ENCODE measurements at regions not wholly inside any gene's neighbourhood (a gene's known extent, or its start where the extent isn't known, plus 50 kb on each side); places are given as distances from the start of the nearest gene placed in this dataset.
"Not testable (repeated sequence)": the region's sequence is repeated elsewhere in the genome, so short reads cannot be mapped to it uniquely, and the experiment has no call there.

- H3K4me1 ChIP-seq (ENCODE audit: control insufficient read depth, extremely low read depth, insufficient read depth, low read length): peaks cover 19% of the 10 kb centered on the region
- DNase-seq (ENCODE audit: low read depth, low spot score) (no peak), FAIRE-seq (no peak)
- H3K36me3 ChIP-seq (ENCODE audit: control insufficient read depth in 2 of 2, extremely low read depth in 1 of 2, insufficient read depth in 2 of 2, low read length in 2 of 2): no peaks in the 10 kb centered on the region
- no peak overlapping the region for H3K9ac ChIP-seq (ENCODE audit: control insufficient read depth, extremely low read depth, insufficient read depth, low read length)
- dilution Hi-C loops (cut with MboI; ENCODE audit: extremely low pct_ligation_motif_present, low sequenced_read_pairs): no loop called here
- no peaks in the 10 kb centered on the region for H3K79me2 ChIP-seq (ENCODE audit: control insufficient read depth, insufficient read depth, low read length)
- no peak overlapping the region for H3K4me2 ChIP-seq (ENCODE audit: control insufficient read depth, extremely low read depth, insufficient read depth, low read depth, low read length)
- no peaks in the 10 kb centered on the region for H3K9me3 ChIP-seq (ENCODE audit: control insufficient read depth, low read depth, low read length)
- no peak overlapping the region for H3K27ac ChIP-seq (ENCODE audit: control insufficient read depth, insufficient read depth, low read length)
- no peak for TF ChIP-seq EZH2 (IDR thresholded peaks at IDR 0.05; ENCODE audit: low read length)
- no peak for TF ChIP-seq CTCF (optimal IDR thresholded peaks at IDR 0.05 in 1 of 3, IDR thresholded peaks at IDR 0.05 in 1 of 3, conservative IDR thresholded peaks at IDR 0.05 in 1 of 3; ENCODE audit: extremely low read depth in 1 of 3, insufficient read depth in 2 of 3, low read length in 3 of 3)
- no peak overlapping the region for H2AFZ ChIP-seq (ENCODE audit: control insufficient read depth, low read length)
- no peaks in the 10 kb centered on the region for H3K9me1 ChIP-seq (ENCODE audit: control insufficient read depth, extremely low read depth, insufficient read depth, low read length)
- H3K4me3 ChIP-seq (ENCODE audit: control insufficient read depth in 2 of 3, extremely low read depth in 1 of 3, insufficient read depth in 2 of 3, low read depth in 1 of 3, low read length in 3 of 3): no peak overlapping the region
- H4K20me1 ChIP-seq (ENCODE audit: control insufficient read depth, extremely low read depth, insufficient read depth, low read length): no peaks in the 10 kb centered on the region
- H3K27me3 ChIP-seq (ENCODE audit: control insufficient read depth, extremely low read depth, insufficient read depth, low read length): no peaks in the 10 kb centered on the region
Observed at GRCh38 chr7:81294897-81295515, 376.2 kb upstream of the SEMA3C start.

GRCh38 chr7:81293806-81294205, 375.0 kb upstream of the SEMA3C start:
- H3K4me2 ChIP-seq (ENCODE audit: control insufficient read depth, extremely low read depth, insufficient read depth, low read depth, low read length): no peak overlapping the region
- dilution Hi-C loops (cut with MboI; ENCODE audit: extremely low pct_ligation_motif_present, low sequenced_read_pairs): no loop called here
- DNase-seq (ENCODE audit: low read depth, low spot score): no peak
- no peak for FAIRE-seq
- no peak overlapping the region for H3K4me3 ChIP-seq (ENCODE audit: control insufficient read depth in 2 of 3, extremely low read depth in 1 of 3, insufficient read depth in 2 of 3, low read depth in 1 of 3, low read length in 3 of 3)
- no peaks in the 10 kb centered on the region for H3K79me2 ChIP-seq (ENCODE audit: control insufficient read depth, insufficient read depth, low read length)
- H3K27me3 ChIP-seq (ENCODE audit: control insufficient read depth, extremely low read depth, insufficient read depth, low read length): no peaks in the 10 kb centered on the region
- no peaks in the 10 kb centered on the region for H3K36me3 ChIP-seq (ENCODE audit: control insufficient read depth in 2 of 2, extremely low read depth in 1 of 2, insufficient read depth in 2 of 2, low read length in 2 of 2)
- no peak overlapping the region for H2AFZ ChIP-seq (ENCODE audit: control insufficient read depth, low read length)
- peaks cover 7% of the 10 kb centered on the region for H3K4me1 ChIP-seq (ENCODE audit: control insufficient read depth, extremely low read depth, insufficient read depth, low read length)
- TF ChIP-seq EZH2 (IDR thresholded peaks at IDR 0.05; ENCODE audit: low read length) (no peak), CTCF (optimal IDR thresholded peaks at IDR 0.05 in 1 of 3, IDR thresholded peaks at IDR 0.05 in 1 of 3, conservative IDR thresholded peaks at IDR 0.05 in 1 of 3; ENCODE audit: extremely low read depth in 1 of 3, insufficient read depth in 2 of 3, low read length in 3 of 3) (no peak)
- H3K9me3 ChIP-seq (ENCODE audit: control insufficient read depth, low read depth, low read length): no peaks in the 10 kb centered on the region
- no peak overlapping the region for H3K27ac ChIP-seq (ENCODE audit: control insufficient read depth, insufficient read depth, low read length)
- no peaks in the 10 kb centered on the region for H3K9me1 ChIP-seq (ENCODE audit: control insufficient read depth, extremely low read depth, insufficient read depth, low read length)
- H3K9ac ChIP-seq (ENCODE audit: control insufficient read depth, extremely low read depth, insufficient read depth, low read length): no peak overlapping the region
- H4K20me1 ChIP-seq (ENCODE audit: control insufficient read depth, extremely low read depth, insufficient read depth, low read length): no peaks in the 10 kb centered on the region

GRCh38 chr7:81286754-81287153, 367.9 kb upstream of the SEMA3C start:
- H3K79me2 ChIP-seq (ENCODE audit: control insufficient read depth, insufficient read depth, low read length); H3K27me3 ChIP-seq (ENCODE audit: control insufficient read depth, extremely low read depth, insufficient read depth, low read length); H3K9me1 ChIP-seq (ENCODE audit: control insufficient read depth, extremely low read depth, insufficient read depth, low read length); H3K4me3 ChIP-seq (ENCODE audit: control insufficient read depth in 2 of 3, extremely low read depth in 1 of 3, insufficient read depth in 2 of 3, low read depth in 1 of 3, low read length in 3 of 3); dilution Hi-C loops (cut with MboI; ENCODE audit: extremely low pct_ligation_motif_present, low sequenced_read_pairs); H3K9me3 ChIP-seq (ENCODE audit: control insufficient read depth, low read depth, low read length); H3K9ac ChIP-seq (ENCODE audit: control insufficient read depth, extremely low read depth, insufficient read depth, low read length); H2AFZ ChIP-seq (ENCODE audit: control insufficient read depth, low read length); H3K36me3 ChIP-seq (ENCODE audit: control insufficient read depth in 2 of 2, extremely low read depth in 1 of 2, insufficient read depth in 2 of 2, low read length in 2 of 2); FAIRE-seq; DNase-seq (ENCODE audit: low read depth, low spot score); H3K4me2 ChIP-seq (ENCODE audit: control insufficient read depth, extremely low read depth, insufficient read depth, low read depth, low read length); H4K20me1 ChIP-seq (ENCODE audit: control insufficient read depth, extremely low read depth, insufficient read depth, low read length); H3K27ac ChIP-seq (ENCODE audit: control insufficient read depth, insufficient read depth, low read length): not testable (repeated sequence)
- H3K4me1 ChIP-seq (ENCODE audit: control insufficient read depth, extremely low read depth, insufficient read depth, low read length): peaks cover 17% of the 10 kb centered on the region
